H1 (cell line): ENCODE measurements at regions not wholly inside any gene's neighbourhood (a gene's known extent, or its start where the extent isn't known, plus 50 kb on each side); places are given as distances from the start of the nearest gene placed in this dataset.

ENCODE experiments used
- CTCF ChIA-PET: fragments of 300-600 bp; sonication (Branson Sonifier 250); formaldehyde crosslinking; loops from one replicate; lab custom pipeline; 2021; ENCODE audit not compliant: partially characterized antibody; lab: Charles Lee
- POLR2A ChIA-PET: fragments of 300-600 bp; sonication (Branson Sonifier 250); formaldehyde crosslinking; loops from one replicate; lab custom pipeline; 2021; ENCODE audit warnings: inconsistent platforms; ENCODE audit not compliant: partially characterized antibody; lab: Charles Lee
- DNase-seq, 2 experiments: peaks; one replicate each; pipeline versions ENCODE4 v3.0.0 to v3.0.0-alpha.2; 2010 to 2022; ENCODE audit warnings: low spot score in 2 of 2, low read depth in 1 of 2, mixed read lengths in 1 of 2
- FAIRE-seq: peaks from 2 replicates; lab custom pipeline; 2011; peaks lifted over from hg19 to GRCh38; lab: Jason Lieb, UNC
- H2AFZ ChIP-seq: 2 replicates; pipeline ENCODE4 v1.8.1; 2012; ENCODE audit warnings: low read length, inconsistent platforms
- H2AK5ac ChIP-seq: 2 replicates; pipeline ENCODE4 v1.6.1; 2013; ENCODE audit warnings: low read depth, low read length
- H2BK120ac ChIP-seq: replicated peaks from 2 replicates; pipeline ENCODE3; 2013; ENCODE audit warnings: low read depth, low read length, inconsistent platforms
- H2BK12ac ChIP-seq: 2 replicates; pipeline ENCODE4 v1.6.1; 2013; ENCODE audit warnings: low read depth, low read length
- H2BK15ac ChIP-seq: 2 replicates; pipeline ENCODE4 v1.6.1; 2013; ENCODE audit warnings: low read length
- H2BK20ac ChIP-seq: 2 replicates; pipeline ENCODE4 v1.6.1; 2013; ENCODE audit warnings: low read length
- H2BK5ac ChIP-seq: 2 replicates; pipeline ENCODE4 v1.6.1; 2013; ENCODE audit warnings: low read depth, low read length
- H3K14ac ChIP-seq: 2 replicates; pipeline ENCODE4 v1.6.1; 2013; ENCODE audit warnings: inconsistent platforms; ENCODE audit not compliant: insufficient read length
- H3K18ac ChIP-seq: 2 replicates; pipeline ENCODE4 v1.6.1; 2013; ENCODE audit warnings: low read length; ENCODE audit errors: extremely low read depth
- H3K23ac ChIP-seq: 2 replicates; pipeline ENCODE4 v1.6.1; 2013; ENCODE audit warnings: inconsistent platforms; ENCODE audit not compliant: insufficient read length
- H3K23me2 ChIP-seq: 2 replicates; pipeline ENCODE4 v1.6.1; 2013; ENCODE audit warnings: low read depth, low read length
- H3K27ac ChIP-seq: 2 replicates; pipeline ENCODE4 v1.6.1; 2011; ENCODE audit warnings: low read depth, low read length, inconsistent platforms
- H3K27me3 ChIP-seq, 4 experiments: replicated peaks in 1 of 4; 1 replicate in 1 of 4; 2 replicates in 3 of 4; pipeline versions ENCODE4 v1.6.1 to v1.8.1; 2011 to 2013; ENCODE audit warnings: low read length in 3 of 4, mild to moderate bottlenecking in 3 of 4, inconsistent platforms in 2 of 4, mixed read lengths in 2 of 4, moderate library complexity in 1 of 4; ENCODE audit not compliant: control insufficient read depth in 3 of 4, insufficient read depth in 3 of 4; ENCODE audit errors: extremely low read depth in 1 of 4
- H3K36me3 ChIP-seq, 4 experiments: 2 replicates each; pipeline versions ENCODE4 v1.6.1 to v1.8.1; 2011 to 2013; ENCODE audit warnings: mild to moderate bottlenecking in 4 of 4, low read length in 3 of 4, moderate library complexity in 2 of 4, control low read depth in 1 of 4, inconsistent platforms in 1 of 4; ENCODE audit not compliant: insufficient read depth in 4 of 4, control insufficient read depth in 2 of 4
- H3K4ac ChIP-seq: replicated peaks from 2 replicates; pipeline ENCODE3; 2013; ENCODE audit warnings: low read length, low read depth, mixed read lengths, inconsistent platforms; ENCODE audit not compliant: insufficient read length
- H3K4me1 ChIP-seq, 4 experiments: replicated peaks in 1 of 4; 1 replicate in 1 of 4; 2 replicates in 3 of 4; pipeline versions ENCODE4 v1.6.1 to v1.8.1; 2011 to 2013; ENCODE audit warnings: low read length in 3 of 4, inconsistent platforms in 2 of 4, mixed read lengths in 1 of 4; ENCODE audit not compliant: insufficient read depth in 4 of 4, control insufficient read depth in 3 of 4
- H3K4me2 ChIP-seq, 2 experiments: 2 replicates each; pipeline versions ENCODE4 v1.6.1 to v1.8.1; 2011 to 2013; ENCODE audit warnings: low read depth in 2 of 2, low read length in 2 of 2, control low read depth in 1 of 2, inconsistent platforms in 1 of 2, mild to moderate bottlenecking in 1 of 2; ENCODE audit not compliant: insufficient read depth in 1 of 2
- H3K4me3 ChIP-seq, 4 experiments: fragments of 200-600, 300-600 bp in 1 of 4; sonication (generic), shearing (Covaris generic), sonication (Bioruptor Twin) in 1 of 4; 2 replicates each; pipeline versions ENCODE4 v1.5.1 to v1.8.1; 2011 to 2016; ENCODE audit warnings: low read length in 4 of 4, low read depth in 3 of 4, control low read depth in 2 of 4, inconsistent platforms in 2 of 4, mild to moderate bottlenecking in 2 of 4, mixed read lengths in 1 of 4, moderate library complexity in 1 of 4; ENCODE audit not compliant: insufficient read depth in 2 of 4; ENCODE audit errors: extremely low read depth in 1 of 4
- H3K56ac ChIP-seq: replicated peaks from 2 replicates; pipeline ENCODE3; 2013; ENCODE audit warnings: low read depth, mild to moderate bottlenecking, mixed read lengths, low read length, inconsistent platforms; ENCODE audit not compliant: insufficient read length
- H3K79me1 ChIP-seq: 2 replicates; pipeline ENCODE4 v1.6.1; 2013; ENCODE audit warnings: low read depth, low read length, control low read depth
- H3K79me2 ChIP-seq, 2 experiments: 2 replicates each; pipeline versions ENCODE4 v1.6.1 to v1.8.1; 2012 to 2013; ENCODE audit warnings: low read length in 2 of 2, mild to moderate bottlenecking in 2 of 2, inconsistent platforms in 1 of 2; ENCODE audit not compliant: insufficient read depth in 2 of 2, control insufficient read depth in 1 of 2
- H3K9ac ChIP-seq, 4 experiments: replicated peaks in 1 of 4; 1 replicate in 1 of 4; 2 replicates in 3 of 4; pipeline versions ENCODE4 v1.6.1 to v1.8.1; 2011 to 2013; ENCODE audit warnings: low read depth in 3 of 4, low read length in 3 of 4, control low read depth in 2 of 4, mild to moderate bottlenecking in 2 of 4, moderate library complexity in 2 of 4, inconsistent platforms in 1 of 4; ENCODE audit errors: extremely low read depth in 1 of 4
- H3K9me3 ChIP-seq, 2 experiments: 2 replicates each; pipeline versions ENCODE4 v1.6.1 to v1.8.1; 2012 to 2013; ENCODE audit warnings: mild to moderate bottlenecking in 2 of 2, moderate library complexity in 2 of 2, control low read depth in 1 of 2, inconsistent platforms in 1 of 2, low read depth in 1 of 2, low read length in 1 of 2, mixed read lengths in 1 of 2; ENCODE audit not compliant: insufficient read depth in 2 of 2
- H4K20me1 ChIP-seq, 2 experiments: replicated peaks in 1 of 2; 2 replicates each; pipeline versions ENCODE3 to v1.8.1; 2011 to 2013; ENCODE audit warnings: inconsistent platforms in 2 of 2, low read length in 2 of 2, mild to moderate bottlenecking in 1 of 2; ENCODE audit not compliant: insufficient read depth in 2 of 2, control insufficient read depth in 1 of 2
- H4K5ac ChIP-seq: 2 replicates; pipeline ENCODE4 v1.6.1; 2013; ENCODE audit warnings: low read length, low read depth, mixed read lengths, inconsistent platforms; ENCODE audit not compliant: insufficient read length
- H4K8ac ChIP-seq: 2 replicates; pipeline ENCODE4 v1.8.0; 2013; ENCODE audit warnings: mild to moderate bottlenecking, moderate library complexity, low read length, inconsistent platforms; ENCODE audit not compliant: insufficient read depth; ENCODE audit errors: extremely low read depth
- H4K91ac ChIP-seq: replicated peaks from 2 replicates; pipeline ENCODE3; 2013; ENCODE audit warnings: low read length, mixed read lengths, inconsistent platforms; ENCODE audit not compliant: insufficient read length
- CBX8 ChIP-seq: fragments of 300-800, 300-1000 bp; sonication (generic); IDR thresholded peaks from 2 replicates; pipeline ENCODE4 v1.7.1; 2016; ENCODE audit warnings: low read depth, low read length, borderline replicate concordance
- CEBPB ChIP-seq: IDR thresholded peaks from 2 replicates; pipeline ENCODE4 v1.6.1; 2012; ENCODE audit warnings: low read depth, low read length
- CTCF ChIP-seq, 3 experiments: IDR thresholded peaks; 1 replicate in 2 of 3; 2 replicates in 1 of 3; pipeline versions ENCODE4 v1.5.1 to v1.6.1; 2011; ENCODE audit warnings: low read length in 3 of 3, mild to moderate bottlenecking in 3 of 3, inconsistent platforms in 2 of 3, low read depth in 1 of 3, moderate library complexity in 1 of 3; ENCODE audit not compliant: insufficient read depth in 1 of 3; ENCODE audit errors: control extremely low read depth in 1 of 3
- EP300 ChIP-seq, 2 experiments: IDR thresholded peaks; 1 replicate in 1 of 2; 2 replicates in 1 of 2; pipeline ENCODE4 v1.6.1; 2011 to 2012; ENCODE audit warnings: low read depth in 2 of 2, low read length in 2 of 2, mild to moderate bottlenecking in 2 of 2, borderline replicate concordance in 1 of 2, inconsistent platforms in 1 of 2, moderate library complexity in 1 of 2
- FOSL1 ChIP-seq: IDR thresholded peaks from 2 replicates; pipeline ENCODE4 v1.6.1; 2011; ENCODE audit warnings: mild to moderate bottlenecking, low read depth, low read length, moderate library complexity; ENCODE audit not compliant: insufficient read depth
- GABPA ChIP-seq: IDR thresholded peaks from 2 replicates; pipeline ENCODE4 v1.6.1; 2011; ENCODE audit warnings: mild to moderate bottlenecking, low read length, moderate library complexity, borderline replicate concordance; ENCODE audit not compliant: insufficient read depth
- JUND ChIP-seq: IDR thresholded peaks from 2 replicates; pipeline ENCODE4 v1.6.1; 2011; ENCODE audit warnings: mild to moderate bottlenecking, improper control_type of control experiment, low read length
- KDM5A ChIP-seq: fragments of 200-600 bp; IDR thresholded peaks from 2 replicates; pipeline ENCODE4 v1.7.1; 2012; ENCODE audit warnings: mild to moderate bottlenecking, low read length, inconsistent platforms, mixed read lengths
- POLR2AphosphoS5 ChIP-seq: IDR thresholded peaks from 2 replicates; pipeline ENCODE4 v1.6.1; 2011; ENCODE audit warnings: low read depth, low read length
- SAP30 ChIP-seq: fragments of 300-600 bp; sonication (generic); IDR thresholded peaks from 2 replicates; pipeline ENCODE4 v1.7.1; 2012; ENCODE audit warnings: low read length, moderate library complexity, mild to moderate bottlenecking, inconsistent platforms; ENCODE audit not compliant: insufficient read depth, insufficient replicate concordance
- SP1 ChIP-seq: IDR thresholded peaks from 2 replicates; pipeline ENCODE4 v1.6.1; 2011; ENCODE audit warnings: low read depth, low read length
- SP4 ChIP-seq: IDR thresholded peaks from 2 replicates; pipeline ENCODE4 v1.6.1; 2012; ENCODE audit warnings: low read length, inconsistent platforms
- TCF12 ChIP-seq: IDR thresholded peaks from 2 replicates; pipeline ENCODE4 v1.6.1; 2011; ENCODE audit warnings: low read depth, mild to moderate bottlenecking, low read length
- WGBS, 2 experiments: shearing (Covaris generic) in 1 of 2; methylation state at CpG; one replicate each; pipeline versions ENCODE4 v1.1.6 to v1.1.7; 2013 to 2015; ENCODE audit warnings: low lambda C conversion rate in 2 of 2, mixed read lengths in 2 of 2, inconsistent platforms in 1 of 2, low coverage in 1 of 2, missing lambda C conversion rate in 1 of 2; ENCODE audit not compliant: insufficient replicate concordance in 2 of 2, insufficient coverage in 1 of 2, insufficient read length in 1 of 2; ENCODE audit errors: extremely low coverage in 1 of 2, missing lambda C conversion rate in 1 of 2; 5-methylcytosine and 5-hydroxymethylcytosine counted together

DNA sequence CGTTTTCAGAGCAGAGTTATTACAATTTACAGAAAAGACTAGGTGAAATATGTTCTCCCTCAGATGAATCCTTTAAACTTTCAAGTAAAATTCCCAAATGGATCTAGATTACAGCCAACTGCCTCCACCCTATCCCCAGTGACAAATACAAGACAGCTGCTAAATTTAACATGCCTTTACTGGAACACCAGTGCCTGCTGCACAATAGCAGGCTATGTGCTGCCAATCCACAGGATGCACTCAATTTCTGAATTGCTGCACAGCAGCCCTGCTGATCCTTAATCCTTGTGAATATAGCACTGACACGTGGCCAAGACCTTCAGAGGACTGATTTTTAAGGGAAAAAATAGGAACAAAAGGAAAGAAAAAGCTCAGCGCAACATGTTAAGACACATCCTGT, 128.9 kb downstream of the CCER1 start:
- Histone ChIP-seq H3K4me3 (no peak overlapping the region), H3K27ac (no peak overlapping the region), H2BK120ac (no peak overlapping the region), H3K14ac (no peak overlapping the region), H3K56ac (no peak overlapping the region), H4K5ac (no peak overlapping the region), H4K91ac (no peak overlapping the region), H2AK5ac (no peak overlapping the region), H2BK15ac (no peak overlapping the region), H2BK5ac (no peak overlapping the region), H3K23me2 (no peaks in the 10 kb centered on the region), H3K18ac (no peak overlapping the region), H3K9ac (no peak overlapping the region), H3K36me3 (no peaks in the 10 kb centered on the region), H4K8ac (no peak overlapping the region), H3K4me2 (no peak overlapping the region), H3K27me3 (no peaks in the 10 kb centered on the region), H4K20me1 (no peaks in the 10 kb centered on the region), H3K79me1 (no peaks in the 10 kb centered on the region), H3K79me2 (no peaks in the 10 kb centered on the region), H2AFZ (no peak overlapping the region), H2BK12ac (no peak overlapping the region), H3K4me1 (no peaks in the 10 kb centered on the region), H2BK20ac (no peak overlapping the region), H3K4ac (no peak overlapping the region), H3K9me3 (peaks cover 0 to 4% of the 10 kb centered on the region in 2 experiments; a peak in 1 of 4 replicates), H3K23ac (no peak overlapping the region)
- no peak for DNase-seq
- ChIA-PET CTCF (interaction anchor here (2.3 kb wide), 1 partner anchor 28 kb away, joined by 8 read pairs; no protein-coding TSS in a partner anchor), POLR2A (no interaction called here)
- no peak for FAIRE-seq
- 91% methylated on average over 3 of the region's 3 CpGs; no CpG with 5 or more reads in 1 of the 2 experiments for WGBS, 2 experiments
- no peak for TF ChIP-seq SP1
- no peak for TF ChIP-seq TCF12
- no peak for TF ChIP-seq SAP30
- TF ChIP-seq CBX8, result no peak
- no peak for TF ChIP-seq CEBPB
- no peak for TF ChIP-seq EP300 (IDR thresholded peaks at IDR 0.05; ENCODE audit: borderline replicate concordance in 1 of 2, low read depth in 2 of 2, low read length in 2 of 2)
- TF ChIP-seq POLR2AphosphoS5, result no peak
- no peak for TF ChIP-seq GABPA
- TF ChIP-seq JUND, result no peak
- no peak for TF ChIP-seq CTCF (IDR thresholded peaks at IDR 0.05; ENCODE audit: control extremely low read depth in 1 of 3, insufficient read depth in 1 of 3, low read depth in 1 of 3, low read length in 3 of 3)
- TF ChIP-seq FOSL1, result no peak
- no peak for TF ChIP-seq SP4
- no peak for TF ChIP-seq KDM5A
